Ramos (cell line): ENCODE measurements at regions not wholly inside any gene's neighbourhood (a gene's known extent, or its start where the extent isn't known, plus 50 kb on each side); places are given as distances from the start of the nearest gene placed in this dataset.

ENCODE experiments used
- in situ Hi-C: fragments of 300-500 bp; cut with MboI; formaldehyde crosslinking; loops from one replicate; pipeline ENCODE4 v1.14.3; 2022; ENCODE audit warnings: low sequenced_read_pairs; ENCODE audit not compliant: unreplicated experiment

DNA sequence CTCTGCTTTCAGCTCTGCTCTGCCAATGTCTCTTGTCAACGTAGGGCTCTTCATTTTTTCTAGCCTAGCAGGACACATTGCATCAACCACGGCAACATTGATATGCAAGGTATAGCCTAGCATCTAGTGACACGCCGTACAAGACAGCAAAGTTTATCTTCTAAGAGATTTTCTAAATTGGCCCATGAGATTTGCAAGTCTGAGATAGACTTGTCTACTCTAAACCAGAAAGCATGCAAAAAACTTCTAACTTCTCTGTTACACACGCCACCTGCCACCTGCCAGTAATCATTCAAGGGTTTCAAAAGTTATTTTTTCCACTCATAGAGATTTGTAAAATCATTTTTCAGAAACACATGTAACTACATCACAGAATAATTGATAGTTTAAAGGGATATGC lies 1265.7 kb downstream of the C4orf33 start:
- in situ Hi-C loops: no loop called here

DNA sequence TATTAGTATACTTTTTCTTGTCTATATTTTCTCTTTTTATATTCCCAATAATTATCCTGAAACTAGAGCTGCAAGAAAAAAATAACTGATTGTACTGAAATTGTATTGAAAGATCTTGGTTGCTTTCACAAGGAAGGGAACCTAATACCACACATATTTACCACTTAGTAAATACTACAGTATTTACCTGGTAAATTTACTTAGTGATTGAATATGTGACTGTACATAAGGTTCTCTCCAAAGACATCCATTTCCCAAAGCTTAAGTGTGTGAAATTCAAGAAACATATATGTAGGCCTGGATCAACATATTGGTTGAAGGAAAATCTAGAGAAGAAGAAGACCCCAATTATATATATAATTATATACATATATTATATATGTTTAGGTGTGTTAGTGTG lies 1272.7 kb downstream of the C4orf33 start:
- in situ Hi-C loops: no loop called here

DNA sequence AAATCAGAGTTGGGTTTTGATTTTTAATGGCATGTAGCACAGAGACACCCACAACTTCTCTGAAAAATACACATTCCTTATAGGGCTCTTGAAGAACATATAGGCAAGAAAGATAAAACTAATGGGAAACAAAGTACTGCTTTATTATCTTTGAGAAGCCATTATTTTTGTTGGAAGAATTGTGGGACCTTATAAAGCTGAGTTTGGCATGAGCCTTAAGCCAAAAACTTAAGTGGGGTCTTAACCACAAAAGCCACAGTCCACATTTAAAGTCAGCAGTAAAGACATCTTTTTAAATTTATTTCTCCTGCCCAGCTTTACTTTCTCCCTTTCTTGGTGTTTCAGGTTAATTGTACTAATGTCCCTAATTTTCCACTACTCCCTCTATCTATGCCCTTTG lies 1297.3 kb downstream of the C4orf33 start:
- in situ Hi-C loops: no loop called here

DNA sequence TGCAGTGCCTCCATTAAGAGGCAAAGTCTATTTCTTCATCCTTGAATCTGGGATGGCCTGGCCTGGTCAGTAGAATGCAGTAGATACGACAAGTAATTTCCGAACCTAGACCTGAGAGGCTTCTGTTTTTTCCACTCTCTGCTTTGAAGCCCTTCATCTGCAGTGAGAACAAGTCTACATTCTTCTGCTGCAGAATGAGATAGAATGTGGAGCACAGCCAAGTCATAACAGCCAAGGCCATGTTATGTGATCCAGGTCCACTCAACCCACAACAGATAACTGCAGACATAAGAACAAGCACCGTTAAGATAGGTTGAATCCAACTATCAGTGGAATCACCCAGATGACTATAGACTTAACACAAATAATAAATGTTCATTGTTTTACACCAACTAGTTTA lies 1297.7 kb downstream of the C4orf33 start:
- in situ Hi-C loops: no loop called here

DNA sequence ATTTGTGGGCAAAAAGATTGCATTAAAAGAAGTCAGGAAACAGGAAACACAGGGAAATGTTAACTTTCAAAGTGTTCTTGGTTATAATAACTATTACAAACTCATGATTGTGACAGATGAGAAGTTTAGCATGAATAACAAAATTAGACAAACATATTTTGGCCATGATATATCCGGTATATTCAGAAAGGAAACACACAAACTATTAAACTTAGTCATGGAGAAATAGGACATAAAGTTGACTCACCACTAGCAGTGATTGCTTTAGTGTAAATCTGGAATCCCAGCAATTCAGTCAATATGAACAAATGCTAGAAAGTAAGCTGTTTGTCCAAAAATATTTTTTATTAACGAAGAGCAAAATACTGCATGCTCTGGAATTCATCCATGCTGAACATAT lies 1299.9 kb downstream of the C4orf33 start:
- in situ Hi-C loops: no loop called here

DNA sequence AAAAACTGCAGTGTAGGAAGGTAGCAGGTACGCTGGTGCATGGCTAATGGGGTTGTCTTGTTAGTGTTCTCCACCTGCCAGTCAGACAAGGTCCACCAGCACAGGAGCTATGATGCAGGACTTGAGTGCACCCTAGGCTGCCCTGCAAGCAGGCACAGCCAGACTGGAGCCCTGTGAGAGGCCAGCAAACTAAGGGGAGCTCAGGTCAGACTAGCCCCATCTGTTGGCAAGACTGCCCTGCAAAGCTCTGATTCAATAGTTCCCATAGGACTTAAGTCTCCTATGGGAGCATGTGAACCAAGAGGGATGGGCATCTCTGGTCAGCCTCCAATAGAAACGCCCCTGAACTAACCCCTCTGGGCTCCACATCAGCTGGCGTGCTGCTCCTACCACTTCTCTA lies 1307.3 kb downstream of the C4orf33 start:
- in situ Hi-C loops: no loop called here

DNA sequence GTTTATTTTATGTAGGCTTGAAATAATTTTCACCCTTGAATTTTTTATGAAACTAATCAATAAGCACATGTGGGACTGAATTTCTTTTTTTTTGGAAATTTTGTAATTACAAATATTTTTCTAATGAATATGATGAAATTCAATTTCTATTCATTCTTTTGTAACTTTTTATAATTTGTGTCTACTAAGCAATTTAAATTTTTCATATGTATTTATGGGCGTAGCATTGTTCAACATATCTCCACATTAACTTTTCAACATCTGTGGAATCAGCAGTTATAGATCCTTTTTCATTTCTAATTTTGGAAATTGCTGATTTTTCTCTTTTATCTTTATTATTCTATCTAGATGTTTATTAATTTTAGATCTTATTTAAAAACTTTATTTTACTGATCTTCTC lies 1320.3 kb downstream of the C4orf33 start:
- in situ Hi-C loops: no loop called here

DNA sequence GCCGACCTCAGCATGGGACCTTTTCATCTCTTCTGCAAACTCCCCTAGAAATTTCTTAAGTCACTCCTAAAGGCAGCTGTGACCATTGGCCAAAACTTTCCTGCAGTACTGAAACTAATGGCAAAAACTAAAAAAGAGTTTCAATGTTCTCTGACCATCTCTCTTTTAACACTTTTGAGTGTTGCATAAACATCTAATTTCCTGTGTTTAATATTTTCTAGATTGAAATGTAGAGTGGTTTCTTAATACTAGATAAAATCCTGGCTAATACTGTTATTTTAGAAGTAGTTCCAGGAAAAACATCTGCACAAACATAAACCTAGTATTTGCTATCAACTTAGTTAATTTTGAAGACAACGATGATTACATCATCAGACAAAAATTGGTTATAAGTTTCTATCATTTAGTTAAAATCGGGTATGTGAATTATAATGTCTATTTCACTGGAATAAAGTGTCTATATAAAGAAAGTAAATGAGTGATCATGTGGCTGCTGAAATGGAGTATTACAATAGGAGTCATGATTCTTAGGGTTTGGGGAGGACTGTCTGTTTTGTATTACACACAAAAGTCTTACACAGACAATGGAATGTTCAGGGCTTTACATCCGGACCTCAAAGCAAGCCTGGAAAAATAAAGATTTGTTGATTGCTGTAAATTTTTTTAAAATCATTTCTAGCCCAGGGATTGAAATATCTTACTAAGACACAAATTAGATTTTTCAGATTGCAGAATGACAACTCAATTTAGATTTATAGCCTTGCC lies 1323.4 kb downstream of the C4orf33 start:
- in situ Hi-C loops: no loop called here

DNA sequence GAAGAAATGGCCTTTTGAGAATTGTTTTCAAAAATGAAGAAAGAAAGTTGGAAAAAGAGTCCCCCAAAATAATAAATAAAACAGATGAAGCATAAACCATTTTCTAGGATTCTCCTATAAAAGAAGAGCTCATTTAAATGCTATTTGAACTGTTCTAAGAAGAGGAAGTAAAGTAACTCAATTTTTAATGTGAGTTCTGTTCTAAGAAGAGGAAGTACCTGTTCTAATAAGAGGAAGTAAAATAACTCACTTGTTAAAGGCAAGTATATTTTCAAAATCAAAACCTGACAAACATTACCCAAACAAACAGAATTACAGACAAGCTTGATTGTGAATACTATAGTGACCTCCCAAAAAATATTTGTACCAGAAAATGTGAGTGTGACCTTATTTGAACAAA lies 1326.3 kb downstream of the C4orf33 start:
- in situ Hi-C loops: no loop called here

DNA sequence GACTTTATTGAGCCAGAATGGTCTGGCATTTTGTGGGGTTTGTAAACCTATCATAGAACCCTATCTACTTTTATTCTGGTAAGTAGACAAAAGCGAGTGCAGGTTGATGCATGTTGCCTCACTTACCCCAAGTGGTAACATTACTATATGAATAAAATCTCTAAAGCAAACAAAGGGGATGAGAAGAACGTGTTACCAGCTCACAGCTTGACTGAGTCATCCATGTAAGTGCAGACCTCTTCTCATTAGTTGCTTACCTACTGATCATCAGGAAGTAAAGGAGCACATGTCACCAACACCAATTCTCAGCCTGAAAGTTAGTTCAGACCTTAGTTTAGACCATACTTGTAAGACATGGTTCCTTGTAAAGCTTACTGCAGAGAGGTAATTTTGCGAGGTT lies 1328.3 kb downstream of the C4orf33 start:
- in situ Hi-C loops: no loop called here

DNA sequence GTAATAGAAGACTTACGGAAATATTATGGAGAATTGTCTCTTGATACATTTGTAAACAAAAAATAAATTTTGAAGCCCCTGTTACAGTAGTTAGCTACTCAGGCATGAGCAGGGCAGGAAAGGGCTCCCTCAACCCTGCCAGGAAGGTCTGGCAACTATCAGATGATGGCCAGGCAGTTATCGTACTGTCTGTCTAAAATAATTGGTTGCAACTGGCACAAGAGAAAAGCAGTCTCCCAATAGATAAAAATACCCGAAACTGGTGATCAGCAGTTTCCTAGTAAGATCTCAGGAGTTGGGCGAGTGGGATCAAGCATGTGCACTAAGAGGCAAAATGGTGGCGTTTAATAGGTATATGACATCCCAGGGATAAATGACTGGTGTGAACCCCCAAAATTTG lies 1336.3 kb downstream of the C4orf33 start:
- in situ Hi-C loops: no loop called here

DNA sequence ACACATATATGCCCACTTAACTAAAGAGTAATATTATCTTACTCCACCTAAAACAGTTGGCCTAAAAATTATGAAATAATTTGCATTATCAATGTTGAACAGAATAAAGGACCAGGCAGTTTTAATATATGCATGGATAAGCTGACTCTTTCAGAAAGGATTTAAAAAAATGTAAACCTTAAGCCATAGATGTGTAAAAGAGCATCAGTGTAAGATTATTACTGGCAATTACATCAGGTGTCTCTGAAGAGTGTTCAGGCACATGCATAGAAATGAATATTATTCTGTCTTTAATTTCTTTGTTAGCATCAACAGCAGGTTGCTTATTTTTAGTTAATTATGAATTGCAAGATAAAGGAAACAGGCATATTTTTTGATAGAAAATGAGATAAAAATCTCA lies 1353.8 kb downstream of the C4orf33 start:
- in situ Hi-C loops: no loop called here

DNA sequence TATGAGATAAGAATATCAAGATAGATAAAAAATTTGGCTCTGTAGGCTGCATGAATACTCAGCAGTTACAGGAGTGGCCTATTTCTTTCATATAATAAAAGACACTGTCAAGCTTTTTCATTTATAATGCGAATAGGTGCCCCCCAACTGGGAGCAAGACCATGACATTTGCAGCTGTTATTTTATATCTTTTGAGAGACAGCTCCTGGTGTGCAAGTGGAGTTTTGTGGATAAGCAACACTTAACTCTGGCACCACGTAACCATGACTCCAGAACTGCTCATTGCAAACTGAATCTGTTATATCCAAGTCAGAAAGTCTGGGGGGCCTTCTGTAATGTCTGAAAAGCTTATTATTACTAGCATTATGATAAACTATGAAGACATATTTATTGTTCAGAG lies 1372.4 kb downstream of the C4orf33 start:
- in situ Hi-C loops: no loop called here

DNA sequence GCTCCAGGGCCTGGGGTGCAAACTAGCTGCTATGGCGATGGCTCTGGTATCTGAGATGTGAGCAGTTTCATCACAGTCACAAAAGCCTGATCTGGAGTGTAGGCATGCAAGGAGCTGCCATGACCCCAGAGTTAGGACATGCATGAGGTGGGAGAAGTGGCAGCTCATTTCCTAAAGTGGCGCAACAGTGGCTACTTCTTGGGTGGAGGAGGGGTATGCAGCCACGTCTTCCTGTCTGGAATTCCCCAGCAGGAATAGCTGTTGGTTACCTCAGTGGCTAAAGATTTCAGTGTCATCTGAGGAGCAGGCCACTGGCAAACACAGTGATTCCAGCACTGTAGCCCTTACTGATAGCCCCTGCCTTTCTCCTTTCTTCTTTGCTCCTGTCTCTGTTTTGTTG lies 1382.5 kb downstream of the C4orf33 start:
- in situ Hi-C loops: no loop called here

DNA sequence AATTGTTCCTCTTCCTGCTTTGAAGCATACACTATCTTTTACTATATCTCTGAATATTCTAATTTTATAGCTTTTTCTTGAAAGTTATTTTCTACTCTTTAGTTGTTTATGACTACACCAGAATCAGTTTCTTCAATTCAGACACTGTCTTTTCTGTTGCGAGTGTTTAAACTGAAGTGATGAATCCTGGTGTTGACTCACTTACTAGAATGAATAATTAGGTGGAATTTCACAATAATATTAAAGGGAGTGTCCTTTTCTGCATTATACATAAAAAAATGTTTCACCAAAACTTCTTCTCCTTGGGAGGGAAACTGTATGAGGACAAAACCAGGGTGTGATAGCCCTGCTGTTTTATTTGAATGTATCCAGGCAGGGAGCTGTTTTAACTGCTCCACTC lies 1383.1 kb downstream of the C4orf33 start:
- in situ Hi-C loops: no loop called here

DNA sequence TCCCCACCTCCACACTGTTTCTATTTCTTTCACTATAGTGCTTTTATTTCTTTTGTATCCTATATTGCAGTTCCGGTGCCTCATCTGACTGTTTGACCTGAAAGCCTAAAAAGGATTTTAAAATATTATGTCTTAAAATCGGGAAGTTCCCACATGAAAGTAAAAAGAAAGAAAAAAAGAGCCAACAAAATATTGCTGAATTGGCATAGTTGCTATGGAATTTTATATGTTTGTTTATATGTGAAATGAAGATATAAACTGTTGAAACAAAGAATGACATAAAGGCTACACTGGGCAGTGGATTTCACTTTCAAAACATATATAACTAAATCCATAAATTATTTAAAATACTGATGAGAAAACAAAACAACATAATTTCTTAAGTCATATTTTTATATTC lies 1383.7 kb downstream of the C4orf33 start:
- in situ Hi-C loops: no loop called here

DNA sequence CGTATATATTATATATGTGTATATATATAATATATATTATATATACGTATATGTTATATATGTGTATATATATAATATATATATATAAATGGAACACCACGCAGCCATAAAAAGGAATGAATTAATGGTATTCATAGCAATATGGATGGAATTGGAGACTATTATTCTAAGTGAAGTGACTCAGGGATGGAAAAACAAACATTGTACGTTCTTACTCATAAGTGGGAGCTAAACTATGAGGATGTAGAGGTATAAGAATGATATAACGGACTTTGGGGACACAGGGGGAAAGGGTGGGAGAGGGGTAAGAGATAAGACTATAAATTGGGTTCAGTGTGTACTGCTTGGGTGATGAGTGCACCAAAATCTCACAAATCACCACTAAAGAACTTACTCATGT lies 1388.9 kb downstream of the C4orf33 start:
- in situ Hi-C loops: no loop called here

DNA sequence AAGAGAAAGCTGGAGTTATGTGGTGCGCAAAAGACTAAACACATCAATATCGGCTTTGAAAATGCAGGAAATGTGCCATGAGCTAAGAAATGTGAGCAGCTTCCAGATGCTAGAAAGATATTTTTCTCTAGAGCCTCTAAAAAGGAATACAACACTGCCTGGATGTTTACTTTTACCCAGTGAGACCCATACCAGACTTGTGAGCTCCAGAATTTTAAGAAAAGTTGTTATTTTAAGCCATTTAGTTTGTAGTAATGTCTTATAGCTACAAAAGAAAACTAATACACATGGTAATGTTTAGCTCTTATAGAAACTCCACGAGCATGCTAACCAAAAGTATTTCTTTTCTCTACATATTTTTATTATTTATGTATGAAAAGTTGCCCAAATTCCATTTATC lies 1389.4 kb downstream of the C4orf33 start:
- in situ Hi-C loops: no loop called here

DNA sequence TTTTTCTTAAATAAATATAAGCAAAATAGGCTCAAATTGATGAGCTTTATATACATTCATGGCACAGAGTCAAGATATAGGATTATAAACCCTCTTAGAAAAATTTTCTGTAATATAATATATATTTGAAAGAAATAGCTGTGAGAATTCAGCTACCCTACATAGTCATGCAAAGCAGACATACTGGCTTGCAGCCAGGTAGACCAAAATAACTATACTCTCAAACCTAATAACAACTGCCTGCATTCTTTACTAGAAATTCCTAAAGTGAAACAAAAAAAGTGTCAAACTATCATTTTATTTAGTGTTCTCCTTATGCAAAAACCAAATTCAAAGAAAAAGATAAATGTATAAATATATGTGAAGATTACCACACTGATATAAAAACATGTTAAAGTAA lies 1390.2 kb downstream of the C4orf33 start:
- in situ Hi-C loops: no loop called here

DNA sequence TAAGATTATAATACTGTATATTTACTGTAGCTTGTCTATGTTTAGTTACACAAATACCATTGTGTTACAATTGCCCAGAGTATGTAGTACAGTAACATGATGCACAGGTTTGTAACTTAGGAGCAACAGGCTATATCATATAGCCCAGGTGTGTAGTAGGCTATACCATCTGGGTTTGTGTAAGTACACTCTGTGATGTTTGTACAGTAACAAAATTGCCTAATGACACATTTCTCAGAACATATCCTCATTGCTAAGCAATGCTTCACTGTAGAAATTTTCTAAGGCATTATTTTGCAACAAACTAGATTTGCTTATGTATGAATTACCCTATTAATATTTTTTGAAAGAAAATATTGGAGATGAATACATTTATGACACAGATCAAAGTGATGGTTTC lies 1390.9 kb downstream of the C4orf33 start:
- in situ Hi-C loops: no loop called here

DNA sequence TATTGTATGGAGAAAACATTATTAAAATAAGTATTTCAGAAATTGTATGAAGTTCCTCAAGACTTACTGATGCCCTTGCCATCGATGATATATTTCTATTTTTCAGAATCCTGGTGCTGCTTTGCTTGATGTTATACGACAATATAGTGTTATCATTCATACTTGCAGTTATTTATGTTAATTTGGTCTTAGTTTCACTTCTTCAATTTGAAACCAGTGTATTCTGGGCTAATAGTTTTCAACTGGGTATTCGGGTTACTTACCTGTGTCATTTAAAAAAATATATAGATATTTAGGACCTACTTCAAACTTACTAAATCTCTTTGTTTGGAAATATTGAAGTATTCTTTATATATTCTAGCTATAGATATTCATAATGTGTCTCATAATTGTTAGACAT lies 1414.7 kb downstream of the C4orf33 start:
- in situ Hi-C loops: no loop called here

DNA sequence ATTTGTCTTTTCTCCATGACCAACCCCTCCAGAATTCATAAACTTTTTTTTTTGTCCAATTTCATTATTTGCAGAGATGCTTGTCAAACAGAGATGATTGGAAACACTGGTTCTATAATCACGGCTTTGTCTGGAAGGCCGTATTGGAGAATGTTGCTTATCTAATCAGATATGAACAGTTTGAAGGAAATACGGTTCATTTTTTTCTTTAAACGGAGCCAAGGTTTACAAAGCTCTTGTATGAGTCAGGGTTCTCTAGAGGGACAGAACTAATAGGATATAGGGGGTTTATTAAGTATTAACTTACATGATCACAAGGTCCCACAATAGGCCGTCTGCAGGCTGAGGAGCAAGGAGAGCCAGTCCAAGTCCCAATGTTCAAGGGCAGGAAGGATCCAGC lies 1415.8 kb downstream of the C4orf33 start:
- in situ Hi-C loops: no loop called here

DNA sequence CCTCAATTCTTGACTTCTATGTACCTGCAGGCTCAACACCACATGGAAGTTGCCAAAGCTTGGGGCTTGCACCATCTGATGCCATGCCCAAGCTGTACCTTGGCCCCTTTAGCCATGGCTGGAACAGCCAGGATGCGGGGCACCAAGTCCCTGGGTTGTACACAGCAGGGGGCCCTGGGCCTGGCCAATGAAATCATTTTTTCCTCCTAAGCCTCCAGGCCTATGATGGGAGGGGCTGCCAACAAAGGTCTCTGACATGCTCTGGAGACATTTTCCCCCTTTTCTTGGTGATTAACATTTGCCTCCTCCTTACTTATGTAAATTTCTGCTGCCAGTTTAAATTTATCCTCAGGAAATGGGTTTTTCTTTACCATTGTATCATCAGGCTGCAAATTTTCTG lies 1428.1 kb downstream of the C4orf33 start:
- in situ Hi-C loops: no loop called here
